Stimulated activated CD4-positive, alpha-beta T cell treated with anti-CD3 and anti-CD28 coated beads, TNF-alpha, amount 100 ng/mL, for 4 hours (primary cell): ENCODE measurements at regions not wholly inside any gene's neighbourhood (a gene's known extent, or its start where the extent isn't known, plus 50 kb on each side); places are given as distances from the start of the nearest gene placed in this dataset.
"Not testable (repeated sequence)": the region's sequence is repeated elsewhere in the genome, so short reads cannot be mapped to it uniquely, and the experiment has no call there.

ENCODE experiments used
- DNase-seq, 3 experiments: peaks; one replicate each; pipeline ENCODE4 v3.0.0-alpha.2; 2020; ENCODE audit warnings: low read depth in 3 of 3

DNA sequence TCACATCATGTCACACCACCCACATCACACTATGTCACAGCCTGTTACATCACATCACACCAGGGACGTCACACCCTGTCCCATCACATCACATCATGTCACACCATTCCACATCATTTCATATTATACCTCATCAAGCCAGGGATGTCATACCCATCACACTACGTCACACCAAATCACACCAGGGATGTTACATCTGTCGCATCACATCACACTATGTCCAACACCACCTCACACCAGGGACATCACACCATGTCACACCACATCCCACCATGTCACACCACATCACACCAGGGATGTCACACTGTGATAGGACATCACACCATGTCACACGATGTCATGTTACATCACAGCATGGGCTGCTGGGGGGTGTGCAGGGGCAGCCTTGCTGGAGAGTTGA, 110.6 kb downstream of the TMEM121 start:
- no peak for DNase-seq

DNA sequence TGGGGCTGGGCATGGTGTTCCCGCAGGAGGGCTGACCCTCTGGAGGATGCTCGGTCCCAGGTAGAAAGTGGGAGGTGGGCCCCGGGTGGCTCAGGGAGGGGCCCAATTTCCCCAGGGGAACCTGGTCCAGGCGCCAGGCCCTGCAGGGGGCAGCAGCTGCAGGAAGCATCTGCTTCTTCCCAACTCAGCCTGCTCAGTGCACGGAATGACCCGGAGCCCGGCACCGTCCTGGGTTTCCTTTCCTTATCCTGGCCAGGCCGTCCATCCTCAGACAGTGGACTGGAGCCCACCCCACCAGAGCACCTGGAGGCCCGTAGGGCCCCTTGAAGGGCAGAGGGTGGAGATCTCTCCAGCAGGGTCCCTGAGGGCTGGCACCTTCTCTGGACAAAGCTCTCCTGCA, 111.0 kb downstream of the TMEM121 start:
- DNase-seq = not testable (repeated sequence)

DNA sequence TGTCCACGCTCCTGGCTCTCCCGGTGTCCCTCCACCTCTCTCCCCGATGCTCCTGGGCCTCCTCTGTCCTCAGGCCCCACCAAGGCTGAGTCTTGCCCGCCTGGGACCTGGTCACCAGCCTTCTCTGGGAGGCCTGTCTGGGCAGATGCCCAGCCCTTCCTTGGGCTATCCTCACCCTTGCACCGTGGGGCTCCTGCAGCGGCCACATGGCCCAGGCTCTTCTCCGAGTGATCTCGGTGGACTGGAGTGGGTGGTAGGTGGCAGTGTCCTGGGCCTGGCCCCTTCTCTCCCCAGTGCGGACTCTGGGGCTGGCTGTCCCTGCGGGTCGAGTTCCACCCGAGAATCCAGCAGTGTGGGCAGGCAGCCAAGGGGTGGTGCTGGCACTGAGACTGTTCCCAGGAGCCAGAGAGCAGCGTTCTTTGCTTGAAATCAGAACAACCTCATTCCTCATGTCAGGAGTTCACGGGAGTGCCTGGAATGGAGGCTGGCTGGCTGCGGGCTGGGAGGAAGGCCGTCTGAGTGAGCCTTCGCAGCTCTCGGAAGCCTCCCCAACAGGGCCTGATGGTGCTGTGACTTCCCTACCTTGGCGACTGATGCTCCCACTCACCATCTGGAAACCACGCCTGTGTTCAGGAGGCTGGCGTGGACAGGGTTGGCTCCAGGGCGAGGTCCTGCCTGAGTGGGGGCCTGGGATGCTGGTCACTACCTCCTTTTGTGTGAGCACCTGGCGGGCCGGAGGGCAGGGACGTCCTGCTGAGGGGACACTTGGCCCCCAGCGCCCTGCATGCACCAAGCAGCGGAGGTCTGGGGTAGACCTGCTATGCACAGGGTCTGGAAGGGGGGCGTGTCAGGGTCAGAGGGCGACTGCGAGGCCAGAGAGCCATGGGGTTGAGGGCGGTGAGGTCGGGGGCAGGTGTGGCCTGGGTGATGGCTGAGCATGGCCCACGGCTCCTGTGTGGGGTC, 113.9 kb downstream of the TMEM121 start:
- not testable (repeated sequence) for DNase-seq

DNA sequence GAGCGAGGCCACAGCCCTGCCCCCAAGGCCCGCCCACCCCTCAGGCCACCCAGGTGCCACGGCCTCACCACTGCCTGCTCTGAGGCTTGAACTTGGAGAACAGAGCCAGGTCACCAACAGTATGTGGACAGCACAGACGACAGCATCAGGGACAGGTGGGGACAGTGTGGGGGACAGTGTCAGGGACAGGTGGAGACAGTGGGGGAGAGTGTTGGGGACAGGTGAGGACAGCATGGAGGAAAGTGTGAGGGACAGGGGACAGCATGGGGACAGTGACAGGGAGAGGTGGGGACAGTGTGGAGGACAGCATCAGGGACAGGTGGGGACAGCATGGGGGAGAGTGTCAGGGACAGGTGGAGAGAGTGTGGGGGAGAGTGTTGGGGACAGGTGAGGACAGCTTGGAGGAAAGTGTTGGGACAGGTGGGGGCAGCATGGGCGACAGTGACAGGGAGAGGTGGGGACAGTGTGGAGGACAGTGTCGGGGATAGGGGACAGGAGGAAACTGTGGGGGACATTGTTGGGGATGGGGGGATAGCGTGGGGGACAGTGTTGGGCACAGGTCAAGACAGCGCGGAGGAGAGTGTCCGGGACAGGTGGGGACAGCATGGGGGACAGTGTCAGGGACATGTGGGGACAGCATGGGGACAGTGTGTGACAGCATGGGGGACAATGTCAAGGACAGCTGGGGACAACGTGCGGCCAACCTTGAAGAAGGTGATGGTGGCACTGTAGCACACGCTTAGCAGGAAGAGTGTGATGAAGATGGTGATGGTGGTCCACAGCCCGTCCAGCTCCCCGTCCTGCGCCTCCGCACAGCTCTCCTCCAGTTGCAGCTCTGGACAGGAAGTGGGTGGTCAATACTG, 114.9 kb downstream of the TMEM121 start:
- no peak for DNase-seq

DNA sequence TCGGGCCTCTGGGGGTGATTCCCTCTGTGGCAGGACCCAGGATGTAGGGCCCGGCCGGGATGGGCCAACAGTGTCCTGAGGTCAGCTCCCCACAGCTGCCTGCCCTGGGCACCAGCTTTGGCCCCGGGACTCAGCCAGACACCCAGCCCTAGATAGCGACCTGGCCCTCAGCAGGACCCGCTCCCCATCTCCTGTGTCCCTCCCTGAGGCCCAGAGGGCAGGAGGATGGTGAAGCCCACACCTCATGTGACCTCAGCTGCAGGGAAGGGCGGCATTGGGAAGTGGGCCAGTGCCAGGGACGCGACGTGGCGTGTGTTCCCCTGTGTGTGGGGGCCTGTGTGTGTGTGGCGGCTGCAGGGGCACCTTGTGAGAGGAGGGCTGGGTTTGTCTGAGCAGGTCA, 115.6 kb downstream of the TMEM121 start:
- DNase-seq = not testable (repeated sequence)

DNA sequence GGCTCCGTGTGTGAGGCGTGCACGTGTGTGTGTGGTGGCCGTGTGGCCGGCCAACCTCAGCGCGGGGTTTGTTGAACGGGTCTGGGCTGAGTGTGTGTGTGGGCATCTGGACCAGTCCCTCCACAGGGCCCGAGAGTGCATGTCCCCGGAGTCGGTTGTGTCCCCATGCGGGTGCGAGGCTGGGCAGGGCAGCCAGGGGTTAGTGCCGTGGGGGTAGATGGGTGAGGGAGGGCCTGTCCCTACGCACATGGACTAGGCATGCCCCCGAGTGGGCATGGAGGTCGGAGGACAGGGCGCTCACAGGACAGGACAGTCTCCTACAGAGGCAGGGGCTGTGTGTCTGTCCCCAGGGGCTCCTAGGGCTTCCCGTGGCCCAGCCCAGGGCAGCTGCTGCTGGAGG, 116.1 kb downstream of the TMEM121 start:
- not testable (repeated sequence) for DNase-seq

DNA sequence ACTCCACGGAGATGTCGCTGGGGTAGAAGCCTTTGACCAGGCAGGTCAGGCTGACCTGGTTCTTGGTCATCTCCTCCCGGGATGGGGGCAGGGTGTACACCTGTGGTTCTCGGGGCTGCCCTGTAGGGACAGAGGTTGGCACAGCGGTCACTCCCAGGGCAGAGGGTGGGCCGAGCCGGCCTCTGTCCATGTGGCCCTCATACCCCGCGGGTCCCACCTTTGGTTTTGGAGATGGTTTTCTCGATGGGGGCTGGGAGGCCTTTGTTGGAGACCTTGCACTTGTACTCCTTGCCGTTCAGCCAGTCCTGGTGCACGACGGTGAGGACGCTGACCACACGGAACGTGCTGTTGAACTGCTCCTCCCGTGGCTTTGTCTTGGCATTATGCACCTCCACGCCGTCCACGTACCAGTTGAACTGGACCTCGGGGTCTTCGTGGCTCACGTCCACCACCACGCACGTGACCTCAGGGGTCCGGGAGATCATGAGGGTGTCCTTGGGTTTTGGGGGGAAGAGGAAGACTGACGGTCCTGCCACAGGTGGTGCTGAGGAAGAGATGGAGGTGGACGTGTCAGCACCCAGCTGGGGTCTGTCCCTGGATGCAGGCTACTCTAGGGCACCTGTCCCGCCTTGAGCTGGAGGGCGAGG, 117.1 kb downstream of the TMEM121 start:
- not testable (repeated sequence) for DNase-seq

DNA sequence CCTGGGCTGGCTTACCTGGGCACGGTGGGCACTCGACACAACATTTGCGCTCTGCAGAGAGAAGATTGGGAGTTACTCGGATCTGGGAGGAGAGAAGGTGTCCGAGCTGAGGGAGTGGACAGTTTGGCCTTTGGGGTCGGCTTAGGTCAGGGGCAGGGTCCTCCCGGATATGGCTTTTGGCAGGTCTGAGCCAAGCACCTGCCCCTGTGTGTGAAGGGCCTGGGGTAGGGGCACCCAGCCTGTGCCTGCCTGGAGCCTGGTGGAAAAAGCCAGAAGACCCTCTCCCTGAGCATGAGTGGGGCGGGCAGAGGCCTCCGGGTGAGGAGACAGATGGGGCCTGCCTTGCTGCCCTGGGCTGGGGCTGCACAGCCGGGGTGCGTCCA, 117.7 kb downstream of the TMEM121 start:
- not testable (repeated sequence) for DNase-seq

DNA sequence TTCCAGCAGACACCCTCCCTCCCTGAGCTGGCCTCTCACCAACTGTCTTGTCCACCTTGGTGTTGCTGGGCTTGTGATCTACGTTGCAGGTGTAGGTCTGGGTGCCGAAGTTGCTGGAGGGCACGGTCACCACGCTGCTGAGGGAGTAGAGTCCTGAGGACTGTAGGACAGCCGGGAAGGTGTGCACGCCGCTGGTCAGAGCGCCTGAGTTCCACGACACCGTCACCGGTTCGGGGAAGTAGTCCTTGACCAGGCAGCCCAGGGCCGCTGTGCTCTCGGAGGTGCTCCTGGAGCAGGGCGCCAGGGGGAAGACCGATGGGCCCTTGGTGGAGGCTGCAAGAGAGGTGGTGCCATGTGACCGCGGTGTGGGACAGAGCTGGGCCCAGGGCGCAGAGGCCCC, 118.1 kb downstream of the TMEM121 start:
- not testable (repeated sequence) for DNase-seq

DNA sequence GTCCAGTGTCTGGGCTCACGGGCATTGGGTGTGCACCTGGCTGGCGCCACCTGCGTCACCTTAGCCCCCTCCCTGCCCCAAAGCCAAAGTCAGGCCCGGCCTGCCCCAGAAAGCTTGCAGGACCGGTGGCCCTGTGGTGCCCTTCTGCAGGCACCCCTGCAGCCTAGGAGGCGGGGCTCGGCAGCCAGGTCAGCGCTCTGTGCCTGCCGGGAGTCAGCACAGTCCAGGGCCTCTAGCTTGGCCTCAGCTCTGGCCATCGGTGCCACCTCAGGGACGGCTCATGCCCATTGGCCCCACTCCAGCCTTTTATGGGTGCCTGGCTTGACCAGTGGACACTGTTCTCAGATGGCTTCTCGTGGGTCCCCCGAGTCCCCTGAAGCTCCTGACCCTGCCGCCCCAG, 118.5 kb downstream of the TMEM121 start:
- DNase-seq = not testable (repeated sequence)

DNA sequence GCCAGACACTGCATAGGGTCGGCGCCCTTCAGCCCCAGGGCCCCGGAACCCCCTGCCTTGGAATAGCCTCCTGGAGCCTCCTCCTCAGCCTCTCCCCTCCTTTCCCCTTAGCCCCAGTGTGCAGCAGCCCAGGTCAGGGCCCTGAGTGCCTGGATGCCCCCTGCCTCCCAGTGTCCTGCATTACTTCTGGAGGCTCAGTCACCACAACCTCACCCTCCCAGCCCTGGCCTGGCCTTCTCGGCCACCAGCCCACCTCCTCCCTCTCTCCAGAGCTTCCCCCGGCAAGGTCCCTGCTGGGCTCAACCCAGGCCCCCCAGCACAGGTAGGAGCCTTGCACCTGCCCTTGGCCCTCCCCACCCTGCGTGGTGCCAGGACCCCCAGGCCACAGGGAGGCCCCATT, 119.0 kb downstream of the TMEM121 start:
- DNase-seq = not testable (repeated sequence)

DNA sequence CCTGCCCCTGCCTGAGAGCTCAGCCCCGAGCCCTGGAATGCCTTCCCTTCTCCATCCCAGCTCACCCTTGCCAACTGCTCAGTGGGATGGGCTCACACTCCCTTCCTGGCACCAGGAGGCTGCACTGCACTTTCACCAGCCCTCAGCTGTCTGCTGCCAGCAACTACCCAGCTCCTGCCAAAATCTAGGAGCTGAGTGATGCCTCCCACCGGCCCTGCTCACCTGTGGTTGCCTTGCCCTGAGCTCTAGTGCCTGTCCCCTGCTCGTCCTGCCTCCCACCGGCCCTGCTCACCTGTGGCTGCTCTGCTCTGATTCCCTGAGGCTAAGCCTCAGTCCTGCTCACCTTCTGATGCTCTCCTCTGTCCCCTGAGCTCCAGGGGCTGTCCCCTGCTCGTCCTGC, 119.8 kb downstream of the TMEM121 start:
- no peak for DNase-seq

DNA sequence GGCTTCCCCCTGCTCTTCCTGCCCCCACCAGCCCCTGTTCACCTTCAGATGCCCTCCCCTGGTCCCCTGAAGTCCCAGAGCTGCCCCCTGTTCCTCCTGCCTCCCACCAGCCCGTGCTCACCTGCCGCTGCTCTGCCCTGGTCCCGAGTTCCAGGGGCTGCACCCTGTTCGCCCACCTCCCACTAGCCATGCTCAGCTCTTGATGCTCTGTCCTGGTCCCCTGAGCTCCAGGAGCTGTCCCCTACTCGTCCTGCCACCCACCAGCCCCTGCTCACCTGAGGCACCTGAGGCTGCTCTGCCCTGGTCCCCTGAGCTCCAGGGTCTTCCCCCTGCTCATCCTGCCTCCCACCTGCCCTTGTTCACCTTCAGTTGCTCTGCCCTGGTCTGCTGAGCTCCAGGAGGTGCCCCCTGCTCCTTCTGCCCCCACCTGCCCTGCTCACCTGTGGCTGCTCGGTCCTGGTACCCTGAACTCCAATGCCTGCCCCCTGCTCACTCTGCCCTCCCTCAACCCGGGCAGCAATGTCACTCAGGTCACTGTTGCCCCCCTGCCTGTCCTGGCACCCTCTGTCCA, 120.4 kb downstream of the TMEM121 start:
- DNase-seq = not testable (repeated sequence)

DNA sequence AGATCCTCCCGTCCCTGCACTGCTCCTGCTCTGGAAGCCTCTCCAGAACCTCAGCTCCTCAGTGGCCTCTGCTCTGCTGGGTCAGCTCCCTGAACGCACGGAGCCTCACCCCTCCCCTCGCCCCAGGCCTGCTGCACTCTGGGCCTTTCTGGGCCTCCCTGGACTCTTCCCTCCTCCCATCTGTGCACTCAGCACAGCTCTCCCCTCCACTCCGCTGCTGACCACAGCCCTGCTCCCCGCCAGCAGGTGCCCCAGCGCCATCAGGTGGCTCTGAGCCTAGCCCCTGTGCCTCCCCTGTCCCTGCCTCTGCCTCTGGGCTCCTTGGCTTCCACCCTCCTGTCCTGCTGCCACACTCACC, 121.0 kb downstream of the TMEM121 start:
- DNase-seq = not testable (repeated sequence)

DNA sequence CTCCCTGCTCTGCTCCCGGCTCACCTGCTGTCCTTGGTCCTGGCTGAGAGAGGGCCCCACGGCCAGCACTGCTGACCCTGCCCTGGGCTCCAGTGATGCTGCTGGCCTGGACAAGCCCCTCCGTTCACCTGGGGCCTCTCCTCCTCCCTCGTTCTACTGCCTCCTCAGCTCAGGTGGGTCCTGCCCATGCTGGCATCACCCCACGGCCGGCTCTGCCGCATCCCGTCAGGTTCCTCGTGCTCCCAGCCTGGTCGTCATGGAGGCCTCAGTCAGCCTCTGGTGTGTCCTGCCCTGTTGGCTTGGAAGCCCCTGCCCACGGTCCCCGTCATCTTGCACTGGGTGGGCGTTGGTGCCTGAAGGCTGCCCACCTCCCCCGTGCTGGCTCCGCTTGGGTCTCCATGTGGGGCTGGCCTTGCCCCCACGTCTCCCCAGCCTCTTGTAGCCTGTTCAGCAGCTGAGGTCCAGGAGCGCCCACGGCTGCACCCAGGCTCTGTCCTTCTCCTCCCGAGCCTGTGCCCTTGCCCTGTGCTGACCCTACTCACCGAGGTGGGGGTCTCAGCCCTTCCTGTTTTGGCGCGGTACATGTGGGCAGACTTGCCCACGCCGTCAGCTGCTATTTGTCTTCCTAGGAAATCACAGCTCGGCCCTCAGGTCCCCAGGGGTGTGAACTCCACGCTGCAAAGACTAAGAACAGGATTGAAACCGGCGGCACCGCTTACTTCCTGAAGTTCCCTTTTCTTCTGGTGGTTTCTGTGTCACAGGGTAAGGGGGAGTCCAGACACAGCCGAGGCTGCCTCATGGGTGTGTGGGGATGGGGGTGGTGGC, 121.6 kb downstream of the TMEM121 start:
- DNase-seq = no peak

DNA sequence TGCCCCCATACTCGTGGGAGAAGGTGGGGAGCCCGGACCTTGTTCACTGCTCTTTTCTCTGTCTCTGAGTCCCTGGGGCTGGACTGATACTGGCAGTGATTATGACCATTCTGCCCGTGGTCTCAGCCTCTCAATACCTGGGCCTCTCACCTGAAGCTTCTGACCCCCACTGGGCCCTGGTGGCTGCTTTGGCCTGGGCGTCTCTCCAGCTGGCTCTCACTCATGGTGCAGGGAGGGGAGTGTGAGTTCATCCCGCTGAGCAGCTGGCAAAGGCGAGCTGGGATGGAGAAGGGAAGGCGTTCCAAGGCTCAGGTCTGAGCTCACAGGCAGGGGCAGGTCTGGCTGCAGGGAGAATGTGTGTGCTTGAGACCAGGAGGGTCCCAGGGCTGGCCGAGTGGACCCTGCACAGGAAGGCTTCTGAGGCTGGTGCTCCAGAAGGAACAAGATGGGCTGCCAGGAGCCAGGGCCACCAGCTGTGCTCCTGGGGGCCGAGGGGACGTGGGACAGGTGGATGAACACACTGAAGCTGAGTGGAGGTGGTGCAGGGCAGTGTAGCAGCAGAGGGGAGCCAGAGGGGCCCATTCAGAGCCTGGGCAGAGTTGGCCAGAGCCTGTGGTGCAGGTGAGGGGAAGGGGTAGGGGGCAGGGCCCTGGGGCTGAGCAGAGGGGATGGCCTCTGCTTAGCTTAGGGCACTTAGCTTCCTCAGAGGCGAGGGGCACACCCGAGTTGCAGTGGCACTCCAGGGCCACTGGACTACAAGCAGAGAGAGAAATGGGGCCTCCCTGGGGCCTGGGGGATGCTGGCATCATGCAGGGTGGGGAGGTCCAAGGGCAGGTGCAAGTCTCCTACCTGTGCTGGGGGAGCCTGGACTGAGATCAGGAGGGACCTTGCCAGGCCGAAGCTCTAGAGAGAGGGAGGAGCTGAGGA, 122.5 kb downstream of the TMEM121 start:
- not testable (repeated sequence) for DNase-seq

DNA sequence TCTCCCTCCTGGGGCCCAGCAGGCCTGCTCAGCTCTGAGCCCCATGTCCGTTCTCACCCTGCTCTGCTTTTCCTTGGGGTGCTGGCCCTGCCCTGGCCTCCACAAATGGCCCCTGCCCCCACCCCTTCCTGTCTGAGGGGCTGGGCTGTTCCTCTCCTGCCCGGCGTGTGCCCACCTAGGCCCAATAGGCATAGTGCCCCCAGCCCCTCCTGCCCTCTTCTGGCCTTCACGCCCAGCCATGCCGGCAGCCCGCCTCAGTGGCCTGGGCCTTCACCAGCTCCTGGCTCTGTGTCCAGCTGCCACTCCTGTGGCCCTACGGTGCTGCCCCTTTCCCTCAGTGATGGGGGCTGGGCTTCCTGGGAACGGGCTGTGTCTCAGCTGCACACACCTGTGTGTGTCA, 125.9 kb downstream of the TMEM121 start:
- not testable (repeated sequence) for DNase-seq

DNA sequence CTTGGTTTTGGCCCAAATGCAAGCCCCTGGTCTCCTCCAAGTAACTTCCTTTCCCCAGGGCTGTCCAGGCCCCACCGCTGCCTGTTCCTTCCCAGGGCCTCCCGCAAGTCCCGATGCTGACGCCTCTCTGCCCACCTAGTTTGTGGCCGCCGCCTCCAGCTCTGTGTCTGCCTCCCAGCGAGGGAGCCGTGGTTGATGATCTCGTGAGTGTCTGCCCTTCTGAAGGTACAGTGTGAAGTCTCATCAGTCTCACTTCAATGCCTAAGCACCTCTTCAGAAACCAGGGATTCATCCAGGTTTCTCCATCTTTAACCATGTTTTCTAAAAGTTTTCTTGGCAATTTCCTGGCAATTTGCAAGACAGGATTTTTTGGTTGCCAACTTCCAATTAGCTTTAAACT, 127.5 kb downstream of the TMEM121 start:
- DNase-seq = not testable (repeated sequence)

DNA sequence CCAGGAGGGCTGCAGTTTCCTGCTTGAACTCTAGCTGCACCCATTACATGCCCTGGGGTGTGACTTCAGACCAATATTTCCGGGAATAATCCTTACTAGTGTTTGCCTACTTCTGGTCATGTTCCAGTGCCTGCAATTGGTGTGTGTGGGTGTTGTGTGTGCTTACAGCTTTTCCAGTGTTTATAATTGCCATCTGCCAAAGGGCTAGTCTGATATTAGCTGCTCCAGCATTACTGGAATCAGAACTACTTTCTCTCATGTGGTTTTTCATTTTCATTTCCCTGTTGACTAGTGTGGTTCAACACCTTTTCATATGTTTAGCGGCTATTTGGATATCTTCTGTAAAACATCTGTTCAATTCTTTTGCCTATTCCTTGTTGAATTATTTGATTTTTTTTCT, 132.9 kb downstream of the TMEM121 start:
- not testable (repeated sequence) for DNase-seq
